22Rv1 (cell line): ENCODE measurements at regions not wholly inside any gene's neighbourhood (a gene's known extent, or its start where the extent isn't known, plus 50 kb on each side); places are given as distances from the start of the nearest gene placed in this dataset.

Experiments
- ZFX ChIP-seq: fragments of 450-650 bp; IDR thresholded peaks from 2 replicates; pipeline ENCODE4 v1.6.1; 2017; ENCODE audit warnings: antibody characterized with exemption, borderline replicate concordance
- TF ChIP-seq, protein P1 (sequence below): fragments of 450-650 bp; IDR thresholded peaks from 2 replicates; pipeline ENCODE4 v1.5.1; 2017; ENCODE audit warnings: mild to moderate bottlenecking

DNA sequence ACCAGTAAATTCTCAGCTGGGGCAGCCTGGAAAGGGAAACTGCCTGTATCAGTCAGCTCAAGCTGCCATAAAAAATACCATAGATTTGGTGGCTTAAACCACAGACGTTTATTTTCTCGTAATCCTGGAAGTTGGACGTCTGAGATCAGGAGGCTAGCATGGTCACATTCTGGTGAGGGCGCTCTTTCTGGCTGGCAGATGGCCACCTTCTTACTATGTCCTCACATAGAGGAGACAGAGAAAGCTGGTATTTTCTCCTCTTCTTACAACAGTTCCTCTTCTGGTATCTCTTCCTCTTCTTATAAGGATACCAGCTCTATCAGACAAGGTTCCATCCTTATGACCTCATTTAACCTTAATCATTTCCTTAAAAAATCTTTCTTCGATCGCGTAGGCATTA lies 50.5 kb upstream of the RFX3 start:
- TF ChIP-seq, protein P1, sequence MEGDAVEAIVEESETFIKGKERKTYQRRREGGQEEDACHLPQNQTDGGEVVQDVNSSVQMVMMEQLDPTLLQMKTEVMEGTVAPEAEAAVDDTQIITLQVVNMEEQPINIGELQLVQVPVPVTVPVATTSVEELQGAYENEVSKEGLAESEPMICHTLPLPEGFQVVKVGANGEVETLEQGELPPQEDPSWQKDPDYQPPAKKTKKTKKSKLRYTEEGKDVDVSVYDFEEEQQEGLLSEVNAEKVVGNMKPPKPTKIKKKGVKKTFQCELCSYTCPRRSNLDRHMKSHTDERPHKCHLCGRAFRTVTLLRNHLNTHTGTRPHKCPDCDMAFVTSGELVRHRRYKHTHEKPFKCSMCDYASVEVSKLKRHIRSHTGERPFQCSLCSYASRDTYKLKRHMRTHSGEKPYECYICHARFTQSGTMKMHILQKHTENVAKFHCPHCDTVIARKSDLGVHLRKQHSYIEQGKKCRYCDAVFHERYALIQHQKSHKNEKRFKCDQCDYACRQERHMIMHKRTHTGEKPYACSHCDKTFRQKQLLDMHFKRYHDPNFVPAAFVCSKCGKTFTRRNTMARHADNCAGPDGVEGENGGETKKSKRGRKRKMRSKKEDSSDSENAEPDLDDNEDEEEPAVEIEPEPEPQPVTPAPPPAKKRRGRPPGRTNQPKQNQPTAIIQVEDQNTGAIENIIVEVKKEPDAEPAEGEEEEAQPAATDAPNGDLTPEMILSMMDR: no peak
- TF ChIP-seq ZFX: no peak
